ACC112 (cell line): ENCODE measurements at regions not wholly inside any gene's neighbourhood (a gene's known extent, or its start where the extent isn't known, plus 50 kb on each side); places are given as distances from the start of the nearest gene placed in this dataset.

Experiments used
- H2AFZ ChIP-seq: fragments of 200-600 bp; sonication (generic); one replicate; pipeline ENCODE4 v1.6.0; 2017; ENCODE audit warnings: antibody characterized with exemption, low read length; ENCODE audit not compliant: unreplicated experiment
- H3K27ac ChIP-seq: fragments of 200-600 bp; sonication (generic); 2 replicates; pipeline ENCODE4 v1.5.1; 2014; ENCODE audit warnings: low read depth, mild to moderate bottlenecking, antibody characterized with exemption, low read length, moderate library complexity
- H3K27me3 ChIP-seq: fragments of 200-600 bp; sonication (generic); 2 replicates; pipeline ENCODE4 v1.6.1; 2014; ENCODE audit warnings: mild to moderate bottlenecking, antibody characterized with exemption, low read length, moderate library complexity, mixed read lengths; ENCODE audit not compliant: insufficient read depth
- H3K36me3 ChIP-seq: fragments of 200-600 bp; sonication (generic); 2 replicates; pipeline ENCODE4 v1.6.1; 2016; ENCODE audit warnings: mild to moderate bottlenecking, antibody characterized with exemption, low read length, moderate library complexity, mixed read lengths; ENCODE audit not compliant: insufficient read depth
- H3K4me1 ChIP-seq: fragments of 200-600 bp; sonication (generic); one replicate; pipeline ENCODE4 v1.6.1; 2016; ENCODE audit warnings: low read length, mixed read lengths; ENCODE audit not compliant: insufficient read depth, unreplicated experiment, control insufficient read depth
- H3K4me3 ChIP-seq: fragments of 200-600 bp; sonication (generic); 2 replicates; pipeline ENCODE4 v1.5.1; 2014; ENCODE audit warnings: mild to moderate bottlenecking, low read depth, low read length
- H3K79me2 ChIP-seq: fragments of 200-600 bp; sonication (generic); one replicate; pipeline ENCODE4 v1.6.0; 2016; ENCODE audit warnings: low read length; ENCODE audit not compliant: control insufficient read depth, unreplicated experiment, insufficient read depth

GRCh38 chr5:156237361-156237760 is 89.6 kb upstream of the SGCD start:
- Histone ChIP-seq H3K36me3 (no peaks in the 10 kb centered on the region), H2AFZ (no peak overlapping the region), H3K4me1 (no peaks in the 10 kb centered on the region), H3K27me3 (no peaks in the 10 kb centered on the region), H3K27ac (no peak overlapping the region), H3K79me2 (no peaks in the 10 kb centered on the region), H3K4me3 (no peak overlapping the region)

DNA sequence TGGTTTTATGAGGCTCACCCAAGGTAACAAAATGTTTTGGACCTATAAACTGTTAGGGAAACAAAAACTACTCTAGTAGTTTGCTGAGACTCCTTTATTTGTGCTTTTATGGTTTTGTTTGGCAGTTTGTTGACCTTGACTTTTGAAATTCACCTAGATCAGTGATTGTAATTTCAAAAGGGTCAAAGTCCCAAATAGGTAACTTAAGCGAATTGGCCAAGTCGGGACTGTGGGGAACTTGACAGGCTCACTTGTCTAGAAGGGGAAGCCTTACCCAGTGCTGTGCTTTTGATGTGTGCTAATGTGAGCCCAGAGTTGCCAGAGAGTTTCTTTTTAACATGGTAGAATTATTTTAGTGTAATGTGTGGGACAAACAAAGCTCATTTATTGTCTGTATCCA is 87.2 kb upstream of the SGCD start:
- Histone ChIP-seq H3K4me3 (no peak overlapping the region), H3K79me2 (no peaks in the 10 kb centered on the region), H3K27me3 (no peaks in the 10 kb centered on the region), H3K36me3 (no peaks in the 10 kb centered on the region), H2AFZ (no peak overlapping the region), H3K4me1 (no peaks in the 10 kb centered on the region), H3K27ac (no peak overlapping the region)

GRCh38 chr5:156240414-156240813 is 86.5 kb upstream of the SGCD start:
- H3K79me2 ChIP-seq, result no peaks in the 10 kb centered on the region
- H3K27me3 ChIP-seq, result no peaks in the 10 kb centered on the region
- no peak overlapping the region for H2AFZ ChIP-seq
- no peak overlapping the region for H3K27ac ChIP-seq
- no peaks in the 10 kb centered on the region for H3K36me3 ChIP-seq
- no peaks in the 10 kb centered on the region for H3K4me1 ChIP-seq
- H3K4me3 ChIP-seq, result no peak overlapping the region

DNA sequence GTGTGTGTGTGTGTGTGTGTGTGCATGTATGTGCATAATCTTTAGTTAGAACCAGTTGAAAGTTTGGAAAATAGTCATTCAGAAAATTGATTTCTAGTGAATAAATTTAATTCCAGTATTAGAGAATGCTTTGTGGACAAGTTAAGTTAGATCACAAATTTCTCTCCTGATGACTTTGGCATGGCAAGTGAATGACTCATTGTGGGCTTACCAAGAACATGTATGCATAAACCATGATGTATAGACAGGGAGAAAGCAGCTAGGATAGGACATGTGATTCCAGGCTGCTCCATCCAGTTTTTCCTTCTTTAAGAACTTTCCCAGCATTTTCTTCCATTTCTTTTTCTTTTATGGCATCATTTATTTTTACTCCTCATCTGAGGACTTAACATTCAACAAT is 85.7 kb upstream of the SGCD start:
- Histone ChIP-seq H3K27me3 (no peaks in the 10 kb centered on the region), H3K36me3 (no peaks in the 10 kb centered on the region), H3K79me2 (no peaks in the 10 kb centered on the region), H3K4me3 (no peak overlapping the region), H2AFZ (no peak overlapping the region), H3K4me1 (no peaks in the 10 kb centered on the region), H3K27ac (no peak overlapping the region)

DNA sequence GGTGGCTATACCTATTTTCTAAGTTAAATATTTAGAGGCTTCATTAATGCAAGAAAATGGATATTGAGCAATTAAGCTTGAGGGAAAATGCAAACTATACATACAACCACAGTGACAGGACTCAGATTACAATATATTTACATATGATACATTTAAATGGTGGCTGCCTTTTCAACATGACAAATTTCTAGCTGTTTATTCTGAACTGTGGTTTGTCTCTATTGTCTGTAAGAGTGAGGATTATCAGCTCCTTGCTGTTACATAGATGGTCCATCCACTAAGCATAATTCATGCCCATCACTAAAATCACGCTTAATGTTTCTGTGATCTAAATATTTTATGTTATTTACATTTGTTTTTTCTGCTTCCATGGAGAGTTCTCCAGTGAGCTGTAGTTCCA is 81.1 kb upstream of the SGCD start:
- no peak overlapping the region for H2AFZ ChIP-seq
- no peaks in the 10 kb centered on the region for H3K27me3 ChIP-seq
- no peak overlapping the region for H3K27ac ChIP-seq
- H3K36me3 ChIP-seq, result no peaks in the 10 kb centered on the region
- H3K4me3 ChIP-seq, result no peak overlapping the region
- H3K79me2 ChIP-seq, result no peaks in the 10 kb centered on the region
- H3K4me1 ChIP-seq, result no peaks in the 10 kb centered on the region

- no peak overlapping the region for H3K27ac ChIP-seq
- no peak overlapping the region for H2AFZ ChIP-seq
- H3K4me3 ChIP-seq, result no peak overlapping the region
- H3K4me1 ChIP-seq, result no peaks in the 10 kb centered on the region
- H3K79me2 ChIP-seq, result no peaks in the 10 kb centered on the region
- H3K27me3 ChIP-seq, result no peaks in the 10 kb centered on the region
- no peaks in the 10 kb centered on the region for H3K36me3 ChIP-seq
Observed at GRCh38 chr5:156251076-156251475, 75.9 kb upstream of the SGCD start.

- Histone ChIP-seq H3K79me2 (no peaks in the 10 kb centered on the region), H3K4me3 (no peak overlapping the region), H3K4me1 (no peaks in the 10 kb centered on the region), H3K27ac (no peak overlapping the region), H2AFZ (no peak overlapping the region), H3K36me3 (no peaks in the 10 kb centered on the region), H3K27me3 (no peaks in the 10 kb centered on the region)
Observed at GRCh38 chr5:156253130-156253529, 73.8 kb upstream of the SGCD start.

- H3K27me3 ChIP-seq, result no peaks in the 10 kb centered on the region
- no peak overlapping the region for H3K4me3 ChIP-seq
- H3K4me1 ChIP-seq, result no peaks in the 10 kb centered on the region
- H3K27ac ChIP-seq, result no peak overlapping the region
- H3K79me2 ChIP-seq, result no peaks in the 10 kb centered on the region
- no peaks in the 10 kb centered on the region for H3K36me3 ChIP-seq
- no peak overlapping the region for H2AFZ ChIP-seq
Observed at GRCh38 chr5:156254196-156254595, 72.8 kb upstream of the SGCD start.

DNA sequence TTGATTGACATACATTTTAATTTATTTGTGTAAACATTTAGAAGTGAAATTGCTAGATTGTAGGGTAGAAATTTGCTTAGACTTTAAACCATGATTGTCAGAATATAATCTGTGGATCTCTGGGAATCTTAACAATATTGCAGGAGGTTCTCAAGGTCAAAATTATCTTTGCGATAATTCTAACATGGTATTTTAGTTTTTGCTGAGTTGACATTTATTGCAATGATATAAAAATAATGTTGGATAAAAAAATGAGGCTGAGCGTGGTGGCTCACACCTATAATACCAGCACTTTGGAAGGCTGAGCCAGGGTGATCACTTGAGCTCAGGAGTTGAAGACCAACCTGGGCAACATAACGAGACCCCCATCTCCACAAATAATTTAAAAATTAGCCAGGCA is 70.3 kb upstream of the SGCD start:
- Histone ChIP-seq H3K4me3 (no peak overlapping the region), H3K36me3 (no peaks in the 10 kb centered on the region), H3K27me3 (no peaks in the 10 kb centered on the region), H3K27ac (no peak overlapping the region), H3K79me2 (no peaks in the 10 kb centered on the region), H3K4me1 (no peaks in the 10 kb centered on the region), H2AFZ (no peak overlapping the region)

GRCh38 chr5:156258934-156259333 is 68.0 kb upstream of the SGCD start:
- Histone ChIP-seq H3K36me3 (no peaks in the 10 kb centered on the region), H3K27me3 (no peaks in the 10 kb centered on the region), H3K27ac (no peak overlapping the region), H3K4me3 (no peak overlapping the region), H2AFZ (no peak overlapping the region), H3K79me2 (no peaks in the 10 kb centered on the region), H3K4me1 (no peaks in the 10 kb centered on the region)

DNA sequence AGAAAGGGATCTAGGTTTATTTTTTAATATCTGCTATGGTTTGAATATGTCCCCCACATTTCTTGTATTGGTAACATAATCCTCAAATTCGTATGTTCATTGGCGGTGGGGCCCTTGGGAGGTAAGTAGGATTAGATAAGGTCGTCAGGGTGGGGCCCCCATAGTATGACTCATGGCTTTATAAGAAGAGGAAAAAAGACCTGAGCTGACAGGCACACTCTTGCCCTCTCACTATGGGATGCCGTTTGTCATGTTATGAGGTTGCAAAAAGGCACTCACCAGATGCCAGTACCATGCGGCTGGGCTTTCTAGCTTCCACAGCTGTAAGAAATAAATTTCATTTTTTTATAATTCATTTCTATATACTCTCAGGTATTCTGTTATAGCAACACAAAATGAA is 67.3 kb upstream of the SGCD start:
- Histone ChIP-seq H3K27me3 (no peaks in the 10 kb centered on the region), H3K4me1 (no peaks in the 10 kb centered on the region), H3K79me2 (no peaks in the 10 kb centered on the region), H3K4me3 (no peak overlapping the region), H3K36me3 (no peaks in the 10 kb centered on the region), H2AFZ (no peak overlapping the region), H3K27ac (no peak overlapping the region)
